Left ventricle myocardium inferior (tissue), 1 donor: ENCODE measurements at regions not wholly inside any gene's neighbourhood (a gene's known extent, or its start where the extent isn't known, plus 50 kb on each side); places are given as distances from the start of the nearest gene placed in this dataset.

Experiments used
- DNase-seq: peaks from one replicate; pipeline ENCODE4 v3.0.0-alpha.2; 2020
- H3K27ac ChIP-seq: fragments of 200-600 bp; replicated peaks from 2 replicates; pipeline ENCODE4 v1.8.0; 2021
- H3K27me3 ChIP-seq: fragments of 200-600 bp; 2 replicates; pipeline ENCODE4 v1.8.0; 2021; ENCODE audit warnings: low read depth
- H3K36me3 ChIP-seq: fragments of 200-600 bp; 2 replicates; pipeline ENCODE4 v1.8.0; 2021
- H3K4me1 ChIP-seq: fragments of 200-600 bp; 2 replicates; pipeline ENCODE4 v1.8.0; 2021
- H3K4me3 ChIP-seq: fragments of 200-600 bp; 2 replicates; pipeline ENCODE4 v1.8.0; 2021; ENCODE audit warnings: mild to moderate bottlenecking, moderate library complexity
- H3K9me3 ChIP-seq: fragments of 200-600 bp; replicated peaks from 2 replicates; pipeline ENCODE4 v1.8.0; 2021
- CTCF ChIP-seq: fragments of 200-600 bp; IDR thresholded peaks from 2 replicates; pipeline ENCODE4 v1.8.0; 2021; ENCODE audit warnings: antibody characterized with exemption, mild to moderate bottlenecking, borderline replicate concordance
- intact Hi-C: fragments of 100-400 bp; cut with micrococcal nuclease; formaldehyde crosslinking; loops from one replicate; pipeline ENCODE4 v1.11.0; 2022
- donor health status: DM: no; HTN: yes; CAD: no; lungs with severe emphysema.

- Histone ChIP-seq H3K4me3 (no peak overlapping the region), H3K27ac (no peak overlapping the region), H3K9me3 (no peaks in the 10 kb centered on the region), H3K36me3 (no peaks in the 10 kb centered on the region), H3K4me1 (no peaks in the 10 kb centered on the region), H3K27me3 (no peaks in the 10 kb centered on the region)
- TF ChIP-seq CTCF, result no peak
- intact Hi-C loops, result no loop called here
- DNase-seq, result no peak
Measured at GRCh38 chr5:164484948-164485347, 979.5 kb downstream of the MAT2B start.

- H3K4me1 ChIP-seq, result no peaks in the 10 kb centered on the region
- no peak for TF ChIP-seq CTCF
- no peak for DNase-seq
- no peaks in the 10 kb centered on the region for H3K36me3 ChIP-seq
- H3K27ac ChIP-seq, result no peak overlapping the region
- intact Hi-C loops, result no loop called here
- no peaks in the 10 kb centered on the region for H3K27me3 ChIP-seq
- H3K9me3 ChIP-seq, result no peaks in the 10 kb centered on the region
- no peak overlapping the region for H3K4me3 ChIP-seq
Measured at GRCh38 chr5:164487939-164488338, 982.5 kb downstream of the MAT2B start.

- Histone ChIP-seq H3K27ac (no peak overlapping the region), H3K9me3 (no peaks in the 10 kb centered on the region), H3K27me3 (no peaks in the 10 kb centered on the region), H3K4me1 (no peaks in the 10 kb centered on the region), H3K4me3 (no peak overlapping the region), H3K36me3 (no peaks in the 10 kb centered on the region)
- DNase-seq, result no peak
- no peak for TF ChIP-seq CTCF
- intact Hi-C loops, result no loop called here
Measured at GRCh38 chr5:164497311-164498064, 992.1 kb downstream of the MAT2B start.

- Histone ChIP-seq H3K27me3 (no peaks in the 10 kb centered on the region), H3K4me1 (no peaks in the 10 kb centered on the region), H3K36me3 (no peaks in the 10 kb centered on the region), H3K27ac (no peak overlapping the region), H3K4me3 (no peak overlapping the region), H3K9me3 (no peaks in the 10 kb centered on the region)
- DNase-seq, result no peak
- intact Hi-C loops, result no loop called here
- TF ChIP-seq CTCF, result no peak
Measured at GRCh38 chr5:164498438-164498837, 993.0 kb downstream of the MAT2B start.

- TF ChIP-seq CTCF, result no peak
- Histone ChIP-seq H3K4me3 (no peak overlapping the region), H3K27ac (no peak overlapping the region), H3K9me3 (no peaks in the 10 kb centered on the region), H3K4me1 (no peaks in the 10 kb centered on the region), H3K27me3 (no peaks in the 10 kb centered on the region), H3K36me3 (no peaks in the 10 kb centered on the region)
- DNase-seq, result no peak
- intact Hi-C loops, result loop anchor here (10.0 kb wide), 1 partner anchor 936 kb away; no protein-coding TSS in a partner anchor
Measured at GRCh38 chr5:164500856-164501255, 995.4 kb downstream of the MAT2B start.
